Mucosa of rectum (tissue), 2 donors: ENCODE measurements at regions not wholly inside any gene's neighbourhood (a gene's known extent, or its start where the extent isn't known, plus 50 kb on each side); places are given as distances from the start of the nearest gene placed in this dataset.
"Not testable (repeated sequence)": the region's sequence is repeated elsewhere in the genome, so short reads cannot be mapped to it uniquely, and the experiment has no call there.

Experiments used
- H3K27ac ChIP-seq, 2 donors: one replicate each; pipeline ENCODE4 v1.7.0; 2013; ENCODE audit warnings: inconsistent platforms in 2 of 2, low read depth in 2 of 2, low read length in 2 of 2
- H3K27me3 ChIP-seq, 2 donors: one replicate each; pipeline ENCODE4 v1.7.0; 2013; ENCODE audit warnings: low read length in 2 of 2; ENCODE audit not compliant: control insufficient read depth in 2 of 2, insufficient read depth in 2 of 2
- H3K36me3 ChIP-seq, 2 donors: one replicate each; pipeline ENCODE4 v1.7.0; 2013; ENCODE audit warnings: low read length in 2 of 2; ENCODE audit not compliant: control insufficient read depth in 2 of 2, insufficient read depth in 2 of 2
- H3K4me1 ChIP-seq, 2 donors: one replicate each; pipeline ENCODE4 v1.7.0; 2013; ENCODE audit warnings: low read length in 2 of 2, mild to moderate bottlenecking in 1 of 2; ENCODE audit not compliant: control insufficient read depth in 2 of 2, insufficient read depth in 2 of 2
- H3K4me3 ChIP-seq, 2 donors: one replicate each; pipeline ENCODE4 v1.7.0; 2013; ENCODE audit warnings: low read length in 2 of 2
- H3K9ac ChIP-seq, 2 donors: one replicate each; pipeline ENCODE4 v1.7.0; 2013; ENCODE audit warnings: low read length in 2 of 2, low read depth in 1 of 2, mild to moderate bottlenecking in 1 of 2
- H3K9me3 ChIP-seq, 2 donors: one replicate each; pipeline ENCODE4 v1.7.0; 2013; ENCODE audit warnings: low read length in 2 of 2; ENCODE audit not compliant: control insufficient read depth in 2 of 2
- donor health status: healthy.
- donor health status: Normal muscosa, but diverticular disease.

GRCh38 chr11:134730561-134731212 is 318.6 kb upstream of the B3GAT1 start:
- Histone ChIP-seq H3K36me3 (no peaks in the 10 kb centered on the region), H3K4me3 (no peak overlapping the region), H3K9me3 (no peaks in the 10 kb centered on the region), H3K4me1 (no peaks in the 10 kb centered on the region), H3K27ac (no peak overlapping the region), H3K9ac (no peak overlapping the region), H3K27me3 (peaks cover 7 to 9% of the 10 kb centered on the region in 2 donors)

DNA sequence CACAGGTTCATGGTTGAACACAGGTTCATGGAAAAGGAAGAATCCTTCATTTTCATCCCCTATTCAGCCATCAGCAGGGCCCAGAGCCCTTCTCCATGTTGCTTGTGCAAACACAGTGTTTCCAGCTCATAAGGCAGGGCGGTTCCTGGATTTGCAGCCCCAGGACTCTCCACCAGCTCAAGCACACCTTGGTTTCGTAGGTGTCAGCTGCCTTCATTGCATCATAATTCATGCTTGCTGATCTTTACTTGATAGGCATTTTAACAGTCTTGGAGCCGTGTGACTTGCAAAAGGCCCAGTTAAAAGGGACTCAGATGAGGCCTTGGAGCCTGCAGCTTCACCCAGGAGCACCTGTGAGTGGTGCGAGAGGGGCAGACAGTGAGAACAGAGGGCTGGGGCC is 318.1 kb upstream of the B3GAT1 start:
- Histone ChIP-seq H3K36me3 (no peaks in the 10 kb centered on the region), H3K27me3 (peaks cover 7 to 9% of the 10 kb centered on the region in 2 donors), H3K9me3 (no peaks in the 10 kb centered on the region), H3K4me1 (no peaks in the 10 kb centered on the region), H3K27ac (no peak overlapping the region), H3K9ac (no peak overlapping the region), H3K4me3 (no peak overlapping the region)

- Histone ChIP-seq H3K4me3 (no peak overlapping the region), H3K4me1 (no peaks in the 10 kb centered on the region), H3K36me3 (no peaks in the 10 kb centered on the region), H3K27ac (no peak overlapping the region), H3K9me3 (no peaks in the 10 kb centered on the region), H3K27me3 (peaks cover 7 to 9% of the 10 kb centered on the region in 2 donors), H3K9ac (no peak overlapping the region)
These were observed 316.1 kb upstream of the B3GAT1 start for GRCh38 chr11:134728186-134728585.

- Histone ChIP-seq H3K4me3 (no peak overlapping the region), H3K36me3 (no peaks in the 10 kb centered on the region), H3K9me3 (no peaks in the 10 kb centered on the region), H3K9ac (no peak overlapping the region), H3K27ac (no peak overlapping the region), H3K4me1 (no peaks in the 10 kb centered on the region), H3K27me3 (peaks cover 7 to 9% of the 10 kb centered on the region in 2 donors)
These were observed 315.6 kb upstream of the B3GAT1 start for GRCh38 chr11:134727636-134728035.

DNA sequence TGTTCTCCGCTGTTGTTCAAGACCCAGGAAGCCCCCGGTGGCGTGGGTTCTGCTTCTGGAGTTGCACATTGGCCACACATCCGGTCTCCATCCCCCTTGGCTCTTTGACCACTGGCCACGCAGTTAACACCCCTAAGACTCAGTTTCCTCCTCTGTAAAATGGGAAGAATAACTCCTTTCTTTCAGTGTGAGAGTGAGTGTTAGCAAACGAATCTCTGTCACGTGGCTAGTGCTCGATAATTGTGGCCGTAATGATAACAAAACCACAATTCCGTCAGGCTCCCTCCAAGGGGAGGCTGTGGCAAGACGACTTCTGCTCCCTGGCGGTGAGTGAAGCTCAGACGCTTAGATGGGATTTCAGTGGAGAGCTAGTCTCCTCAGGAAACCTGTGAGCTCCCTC is 315.2 kb upstream of the B3GAT1 start:
- Histone ChIP-seq H3K9me3 (no peaks in the 10 kb centered on the region), H3K36me3 (no peaks in the 10 kb centered on the region), H3K27me3 (peaks cover 7 to 9% of the 10 kb centered on the region in 2 donors), H3K4me1 (no peaks in the 10 kb centered on the region), H3K27ac (no peak overlapping the region), H3K9ac (no peak overlapping the region), H3K4me3 (no peak overlapping the region)

- H3K36me3 ChIP-seq, result no peaks in the 10 kb centered on the region
- H3K9ac ChIP-seq, result no peak overlapping the region
- no peaks in the 10 kb centered on the region for H3K9me3 ChIP-seq
- H3K4me3 ChIP-seq, result no peak overlapping the region
- no peaks in the 10 kb centered on the region for H3K4me1 ChIP-seq
- H3K27me3 ChIP-seq, result peaks cover 7 to 9% of the 10 kb centered on the region in 2 donors
- no peak overlapping the region for H3K27ac ChIP-seq
These were observed 313.9 kb upstream of the B3GAT1 start for GRCh38 chr11:134725716-134726639.

DNA sequence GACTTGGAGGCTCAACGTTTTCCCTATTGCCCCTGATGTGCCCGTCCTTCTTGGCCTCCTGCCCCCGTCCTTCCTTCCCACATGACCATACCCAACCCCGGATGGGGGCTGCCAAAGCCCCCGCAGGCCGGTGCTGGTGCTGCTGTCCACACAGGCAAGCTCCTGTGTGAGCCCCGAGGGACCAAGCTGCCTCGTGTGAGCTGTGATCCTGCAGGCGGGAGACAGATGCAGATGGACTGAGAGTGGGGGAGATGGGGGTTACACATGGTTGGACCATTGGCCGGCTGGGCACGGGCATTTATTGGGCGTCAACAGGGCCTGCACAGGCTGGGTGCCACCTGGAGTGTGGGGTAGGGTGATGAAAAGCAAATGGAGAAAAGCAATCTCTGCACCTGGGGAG is 313.2 kb upstream of the B3GAT1 start:
- H3K9ac ChIP-seq, result no peak overlapping the region
- no peaks in the 10 kb centered on the region for H3K9me3 ChIP-seq
- no peaks in the 10 kb centered on the region for H3K4me1 ChIP-seq
- no peak overlapping the region for H3K4me3 ChIP-seq
- no peaks in the 10 kb centered on the region for H3K36me3 ChIP-seq
- H3K27me3 ChIP-seq, result peaks cover 7 to 9% of the 10 kb centered on the region in 2 donors
- no peak overlapping the region for H3K27ac ChIP-seq

- no peaks in the 10 kb centered on the region for H3K4me1 ChIP-seq
- no peak overlapping the region for H3K27ac ChIP-seq
- no peak overlapping the region for H3K9ac ChIP-seq
- no peaks in the 10 kb centered on the region for H3K36me3 ChIP-seq
- peaks cover 7 to 9% of the 10 kb centered on the region in 2 donors for H3K27me3 ChIP-seq
- H3K4me3 ChIP-seq, result no peak overlapping the region
- no peaks in the 10 kb centered on the region for H3K9me3 ChIP-seq
These were observed 312.7 kb upstream of the B3GAT1 start for GRCh38 chr11:134724779-134725140.

DNA sequence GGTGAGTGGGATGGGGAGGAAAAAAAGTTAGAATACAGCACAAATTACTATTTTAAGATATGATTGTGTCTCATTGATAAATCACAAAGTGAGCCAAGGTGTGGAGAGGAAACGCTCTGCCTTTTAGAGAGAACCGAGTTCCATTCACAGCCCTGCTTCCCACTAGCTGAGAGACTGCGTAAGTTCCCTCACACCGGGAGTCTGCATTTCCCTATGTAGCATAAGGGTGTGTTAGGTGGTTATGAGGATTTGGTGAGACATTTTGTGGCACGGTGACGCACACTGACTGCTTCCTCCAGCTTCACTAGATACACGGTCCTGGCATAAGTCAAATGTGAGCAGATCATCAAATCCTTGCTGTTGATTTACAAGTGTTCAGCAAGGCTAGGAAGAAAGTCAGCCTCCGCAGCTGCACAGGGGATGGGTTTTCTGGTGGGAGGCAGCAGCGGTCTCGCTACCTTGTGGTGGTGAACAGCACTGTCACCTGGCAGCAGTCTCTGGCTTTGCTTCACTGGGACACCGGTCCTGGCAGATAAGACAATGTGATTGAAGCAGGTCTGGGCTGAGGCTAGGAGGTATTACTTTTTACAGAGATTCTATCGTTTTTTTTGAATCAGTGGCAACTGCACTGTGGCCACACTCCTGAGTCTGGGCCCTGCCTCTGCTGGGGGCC is 312.2 kb upstream of the B3GAT1 start:
- peaks cover 7 to 9% of the 10 kb centered on the region in 2 donors for H3K27me3 ChIP-seq
- H3K9ac ChIP-seq, result no peak overlapping the region
- H3K36me3 ChIP-seq, result no peaks in the 10 kb centered on the region

DNA sequence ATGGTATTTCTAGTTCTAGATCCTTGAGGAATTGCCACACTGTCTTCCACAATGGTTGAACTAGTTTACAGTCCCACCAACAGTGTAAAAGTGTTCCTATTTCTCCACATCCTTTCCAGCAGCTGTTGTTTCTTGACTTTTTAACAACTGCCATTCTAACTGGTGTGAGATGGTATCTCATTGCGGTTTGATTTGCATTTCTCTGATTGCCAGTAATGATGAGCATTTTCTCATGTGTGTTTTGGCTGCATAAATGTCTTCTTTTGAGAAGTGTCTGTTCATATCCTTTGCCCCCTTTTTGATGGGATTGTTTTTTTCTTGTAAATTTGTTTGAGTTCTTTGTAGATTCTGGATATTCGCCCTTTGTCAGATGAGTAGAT is 308.6 kb upstream of the B3GAT1 start:
- not testable (repeated sequence) for H3K27ac ChIP-seq, H3K4me3 ChIP-seq, H3K9ac ChIP-seq, H3K36me3 ChIP-seq, H3K27me3 ChIP-seq, H3K9me3 ChIP-seq, H3K4me1 ChIP-seq

More for the DNA sequence above, 312.2 kb upstream of the B3GAT1 start:
- no peak overlapping the region for H3K4me3 ChIP-seq
- H3K9me3 ChIP-seq, result no peaks in the 10 kb centered on the region
- H3K27ac ChIP-seq, result no peak overlapping the region
- H3K4me1 ChIP-seq, result no peaks in the 10 kb centered on the region
